ENCODE measurements at regions not wholly inside any gene's neighbourhood (a gene's known extent, or its start where the extent isn't known, plus 50 kb on each side); places are given as distances from the start of the nearest gene placed in this dataset.

DNA sequence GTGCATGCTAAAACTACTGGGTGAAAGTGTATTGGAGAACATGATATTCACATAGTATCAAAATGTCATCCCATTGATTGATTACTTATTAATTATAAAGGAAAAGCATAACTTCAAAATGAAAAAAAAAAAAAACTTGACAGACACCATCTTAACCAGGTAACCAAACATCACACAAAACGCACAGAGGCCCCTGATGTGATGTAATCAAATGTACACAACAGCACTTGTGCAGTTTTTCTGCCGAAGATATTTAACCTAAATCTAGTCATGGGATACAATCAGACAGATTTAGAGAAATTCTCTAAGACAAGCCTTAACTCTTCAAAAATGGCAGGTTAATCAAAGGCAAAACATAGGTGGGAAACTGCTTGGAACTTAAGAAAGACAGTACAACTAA is 102.0 kb upstream of the TENT5A start:
- TF ChIP-seq, protein P1, sequence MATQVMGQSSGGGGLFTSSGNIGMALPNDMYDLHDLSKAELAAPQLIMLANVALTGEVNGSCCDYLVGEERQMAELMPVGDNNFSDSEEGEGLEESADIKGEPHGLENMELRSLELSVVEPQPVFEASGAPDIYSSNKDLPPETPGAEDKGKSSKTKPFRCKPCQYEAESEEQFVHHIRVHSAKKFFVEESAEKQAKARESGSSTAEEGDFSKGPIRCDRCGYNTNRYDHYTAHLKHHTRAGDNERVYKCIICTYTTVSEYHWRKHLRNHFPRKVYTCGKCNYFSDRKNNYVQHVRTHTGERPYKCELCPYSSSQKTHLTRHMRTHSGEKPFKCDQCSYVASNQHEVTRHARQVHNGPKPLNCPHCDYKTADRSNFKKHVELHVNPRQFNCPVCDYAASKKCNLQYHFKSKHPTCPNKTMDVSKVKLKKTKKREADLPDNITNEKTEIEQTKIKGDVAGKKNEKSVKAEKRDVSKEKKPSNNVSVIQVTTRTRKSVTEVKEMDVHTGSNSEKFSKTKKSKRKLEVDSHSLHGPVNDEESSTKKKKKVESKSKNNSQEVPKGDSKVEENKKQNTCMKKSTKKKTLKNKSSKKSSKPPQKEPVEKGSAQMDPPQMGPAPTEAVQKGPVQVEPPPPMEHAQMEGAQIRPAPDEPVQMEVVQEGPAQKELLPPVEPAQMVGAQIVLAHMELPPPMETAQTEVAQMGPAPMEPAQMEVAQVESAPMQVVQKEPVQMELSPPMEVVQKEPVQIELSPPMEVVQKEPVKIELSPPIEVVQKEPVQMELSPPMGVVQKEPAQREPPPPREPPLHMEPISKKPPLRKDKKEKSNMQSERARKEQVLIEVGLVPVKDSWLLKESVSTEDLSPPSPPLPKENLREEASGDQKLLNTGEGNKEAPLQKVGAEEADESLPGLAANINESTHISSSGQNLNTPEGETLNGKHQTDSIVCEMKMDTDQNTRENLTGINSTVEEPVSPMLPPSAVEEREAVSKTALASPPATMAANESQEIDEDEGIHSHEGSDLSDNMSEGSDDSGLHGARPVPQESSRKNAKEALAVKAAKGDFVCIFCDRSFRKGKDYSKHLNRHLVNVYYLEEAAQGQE (IDR thresholded peaks at IDR 0.05; ENCODE audit: low read depth), result no peak
- TF ChIP-seq ZBTB7A (IDR thresholded peaks at IDR 0.05; ENCODE audit: low read depth), result no peak
- TF ChIP-seq EP300 (IDR thresholded peaks at IDR 0.05; ENCODE audit: borderline replicate concordance), result no peak
- TF ChIP-seq, protein P2, sequence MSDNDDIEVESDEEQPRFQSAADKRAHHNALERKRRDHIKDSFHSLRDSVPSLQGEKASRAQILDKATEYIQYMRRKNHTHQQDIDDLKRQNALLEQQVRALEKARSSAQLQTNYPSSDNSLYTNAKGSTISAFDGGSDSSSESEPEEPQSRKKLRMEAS (IDR thresholded peaks at IDR 0.05), result no peak
- TF ChIP-seq TAF1 (IDR thresholded peaks at IDR 0.05; ENCODE audit: low read depth), result no peak
